ENCODE measurements at regions not wholly inside any gene's neighbourhood (a gene's known extent, or its start where the extent isn't known, plus 50 kb on each side); places are given as distances from the start of the nearest gene placed in this dataset.
"Not testable (repeated sequence)": the region's sequence is repeated elsewhere in the genome, so short reads cannot be mapped to it uniquely, and the experiment has no call there.

- DNase-seq (ENCODE audit: low read depth): peak; percentile 73
- H3K4me3 ChIP-seq (ENCODE audit: low read depth, low read length): no peak overlapping the region
- TF ChIP-seq CTCF (IDR thresholded peaks at IDR 0.05; ENCODE audit: low read depth, low read length) (peak; percentile 14), MAX (IDR thresholded peaks at IDR 0.05; ENCODE audit: low read depth, low read length) (no peak), POLR2A (IDR thresholded peaks at IDR 0.05; ENCODE audit: extremely low read depth, insufficient read length) (no peak), MYC (IDR thresholded peaks at IDR 0.05; ENCODE audit: low read depth, low read length) (no peak)
These were observed 177.9 kb upstream of the ZNF184 start for GRCh38 chr6:27650620-27651370.

- DNase-seq (ENCODE audit: low read depth): no peak
- TF ChIP-seq MAX (IDR thresholded peaks at IDR 0.05; ENCODE audit: low read depth, low read length) (no peak), CTCF (IDR thresholded peaks at IDR 0.05; ENCODE audit: low read depth, low read length) (no peak), MYC (IDR thresholded peaks at IDR 0.05; ENCODE audit: low read depth, low read length) (no peak), POLR2A (IDR thresholded peaks at IDR 0.05; ENCODE audit: extremely low read depth, insufficient read length) (no peak)
- no peak overlapping the region for H3K4me3 ChIP-seq (ENCODE audit: low read depth, low read length)
These were observed 171.6 kb upstream of the ZNF184 start for GRCh38 chr6:27644528-27644927.

GRCh38 chr6:27642744-27643456, 170.0 kb upstream of the ZNF184 start:
- TF ChIP-seq POLR2A (IDR thresholded peaks at IDR 0.05; ENCODE audit: extremely low read depth, insufficient read length) (no peak), MAX (IDR thresholded peaks at IDR 0.05; ENCODE audit: low read depth, low read length) (no peak), CTCF (IDR thresholded peaks at IDR 0.05; ENCODE audit: low read depth, low read length) (no peak), MYC (IDR thresholded peaks at IDR 0.05; ENCODE audit: low read depth, low read length) (no peak)
- H3K4me3 ChIP-seq (ENCODE audit: low read depth, low read length): no peak overlapping the region

GRCh38 chr6:27635886-27636285, 163.0 kb upstream of the ZNF184 start:
- DNase-seq (ENCODE audit: low read depth); H3K4me3 ChIP-seq (ENCODE audit: low read depth, low read length): not testable (repeated sequence)

More at GRCh38 chr6:27642744-27643456, 170.0 kb upstream of the ZNF184 start:
- DNase-seq (ENCODE audit: low read depth): no peak

- peak; percentile 48 for DNase-seq (ENCODE audit: low read depth)
- H3K4me3 ChIP-seq (ENCODE audit: low read depth, low read length): not testable (repeated sequence)
These were observed 160.3 kb upstream of the ZNF184 start for GRCh38 chr6:27633221-27633688.

- no peak for DNase-seq (ENCODE audit: low read depth)
- no peak overlapping the region for H3K4me3 ChIP-seq (ENCODE audit: low read depth, low read length)
- TF ChIP-seq MAX (IDR thresholded peaks at IDR 0.05; ENCODE audit: low read depth, low read length) (no peak), MYC (IDR thresholded peaks at IDR 0.05; ENCODE audit: low read depth, low read length) (no peak), CTCF (IDR thresholded peaks at IDR 0.05; ENCODE audit: low read depth, low read length) (no peak), POLR2A (IDR thresholded peaks at IDR 0.05; ENCODE audit: extremely low read depth, insufficient read length) (no peak)
These were observed 158.7 kb upstream of the ZNF184 start for GRCh38 chr6:27631609-27631916.

Data from NB4 (cell line).